Fibroblast of lung (primary cell): ENCODE measurements at regions not wholly inside any gene's neighbourhood (a gene's known extent, or its start where the extent isn't known, plus 50 kb on each side); places are given as distances from the start of the nearest gene placed in this dataset.

ENCODE experiments used
- DNase-seq, 2 donors: peaks; one replicate each; pipeline versions ENCODE4 v3.0.0 to v3.0.0-alpha.2; 2010; ENCODE audit warnings: low read depth in 2 of 2
- H2AFZ ChIP-seq: 2 replicates; pipeline ENCODE4 v1.5.1; 2012; ENCODE audit warnings: low read length, control low read depth, inconsistent platforms
- H3K27ac ChIP-seq: 2 replicates; pipeline ENCODE4 v1.5.1; 2011; ENCODE audit warnings: low read length, control low read depth; ENCODE audit not compliant: insufficient read depth
- H3K27me3 ChIP-seq: 2 replicates; pipeline ENCODE4 v1.5.1; 2011; ENCODE audit warnings: mild to moderate bottlenecking, low read length; ENCODE audit not compliant: control insufficient read depth, insufficient read depth
- H3K36me3 ChIP-seq: 2 replicates; pipeline ENCODE4 v1.5.1; 2011; ENCODE audit warnings: low read length; ENCODE audit not compliant: control insufficient read depth, insufficient read depth
- H3K4me1 ChIP-seq: 2 replicates; pipeline ENCODE4 v1.5.1; 2011; ENCODE audit warnings: low read length; ENCODE audit not compliant: control insufficient read depth, insufficient read depth; ENCODE audit errors: extremely low read depth
- H3K4me2 ChIP-seq: 2 replicates; pipeline ENCODE4 v1.5.1; 2011; ENCODE audit warnings: low read length, control low read depth; ENCODE audit not compliant: insufficient read depth; ENCODE audit errors: extremely low read depth
- H3K4me3 ChIP-seq, 4 experiments: fragments of 200-600 bp in 1 of 4; sonication (generic) in 1 of 4; replicated peaks in 1 of 4; 2 replicates each; pipeline ENCODE4 v1.5.1; 2011 to 2016; ENCODE audit warnings: low read length in 4 of 4, low read depth in 3 of 4, mild to moderate bottlenecking in 3 of 4, control low read depth in 2 of 4, inconsistent platforms in 1 of 4, mixed read lengths in 1 of 4; ENCODE audit not compliant: insufficient read depth in 1 of 4; ENCODE audit errors: control extremely low read depth in 1 of 4
- H3K79me2 ChIP-seq: 2 replicates; pipeline ENCODE4 v1.5.1; 2012; ENCODE audit warnings: mild to moderate bottlenecking, low read length, inconsistent platforms; ENCODE audit not compliant: control insufficient read depth, insufficient read depth
- H3K9ac ChIP-seq: 2 replicates; pipeline ENCODE4 v1.5.1; 2011; ENCODE audit warnings: mild to moderate bottlenecking, low read length, control low read depth; ENCODE audit not compliant: insufficient read depth
- H3K9me3 ChIP-seq: 2 replicates; pipeline ENCODE4 v1.5.1; 2012; ENCODE audit warnings: low read depth, low read length; ENCODE audit not compliant: control insufficient read depth, insufficient read depth
- H4K20me1 ChIP-seq: 2 replicates; pipeline ENCODE4 v1.5.1; 2011; ENCODE audit warnings: low read length; ENCODE audit not compliant: control insufficient read depth, insufficient read depth; ENCODE audit errors: extremely low read depth
- CTCF ChIP-seq, 2 donors: IDR thresholded peaks in 1 of 2; conservative IDR thresholded peaks in 1 of 2; 1 replicate in 1 of 2; 2 replicates in 1 of 2; pipeline ENCODE4 v1.5.1; 2011 to 2012; ENCODE audit warnings: low read length in 2 of 2, control low read depth in 1 of 2, inconsistent platforms in 1 of 2, low read depth in 1 of 2, mild to moderate bottlenecking in 1 of 2
- EZH2 ChIP-seq: IDR thresholded peaks from 2 replicates; pipeline ENCODE4 v1.5.1; 2012; ENCODE audit warnings: low read length, control low read depth, mild to moderate bottlenecking; ENCODE audit errors: missing control alignments

DNA sequence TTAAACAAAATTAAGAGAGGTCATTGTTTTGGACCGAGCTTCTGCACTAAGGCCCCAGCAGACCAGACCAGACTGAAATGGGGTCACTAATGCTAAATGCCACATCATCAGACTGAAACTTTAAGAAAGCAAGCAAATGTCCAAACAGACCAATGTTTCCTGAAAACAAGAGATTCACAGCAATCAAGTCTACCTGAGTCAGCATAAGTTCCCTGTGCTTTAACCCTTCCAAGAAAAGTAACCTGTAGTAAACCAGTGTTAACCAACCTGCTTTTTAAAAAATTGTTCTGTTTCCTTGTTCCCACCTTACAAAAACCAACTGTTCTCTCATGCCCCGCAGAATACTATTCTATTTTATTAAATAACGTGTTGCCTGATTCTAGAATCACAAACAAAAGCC lies 241.1 kb upstream of the GADL1 start:
- DNase-seq: no peak
- Histone ChIP-seq H4K20me1 (no peaks in the 10 kb centered on the region), H3K36me3 (no peaks in the 10 kb centered on the region), H3K4me2 (no peak overlapping the region), H2AFZ (no peak overlapping the region), H3K4me3 (no peak overlapping the region), H3K27ac (no peak overlapping the region), H3K4me1 (no peaks in the 10 kb centered on the region), H3K9ac (no peak overlapping the region), H3K27me3 (no peaks in the 10 kb centered on the region), H3K79me2 (no peaks in the 10 kb centered on the region), H3K9me3 (no peaks in the 10 kb centered on the region)
- TF ChIP-seq EZH2 (no peak), CTCF (conservative IDR thresholded peaks at IDR 0.05 in 1 of 2, IDR thresholded peaks at IDR 0.05 in 1 of 2; ENCODE audit: low read depth in 1 of 2, low read length in 2 of 2) (no peak)

DNA sequence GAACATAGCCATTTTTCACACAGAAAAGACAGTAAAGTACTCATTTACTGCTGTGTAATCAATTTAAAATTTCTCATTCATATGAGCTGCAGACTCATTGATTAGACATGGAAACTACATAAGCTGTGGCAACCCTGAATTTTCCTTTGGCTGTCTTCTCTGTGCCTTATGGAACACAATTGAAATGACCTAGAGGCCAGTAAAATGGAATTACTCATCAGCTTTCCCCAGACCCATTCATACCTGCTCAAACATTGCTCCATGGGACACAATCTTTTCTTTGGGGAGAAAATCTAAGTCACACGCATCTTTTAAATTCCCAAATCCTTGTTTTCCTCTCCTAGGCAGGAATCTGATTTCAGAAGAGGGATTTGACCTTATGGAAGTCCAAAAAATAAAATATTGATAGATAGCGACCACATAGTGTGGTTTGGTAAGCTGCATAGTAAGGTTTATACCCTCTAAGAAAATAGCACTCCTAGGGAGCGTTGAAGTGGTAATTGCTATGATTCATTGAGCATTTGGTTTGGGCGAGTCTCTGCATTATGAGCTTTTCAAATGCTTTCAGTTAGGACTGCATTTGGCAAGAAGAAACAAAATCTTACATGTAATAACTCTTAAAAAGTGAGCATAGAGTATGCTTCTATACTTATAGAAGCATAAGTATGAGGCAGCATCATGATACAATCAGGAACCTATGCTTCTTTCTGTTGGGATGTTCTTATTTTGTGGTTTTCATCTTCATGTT lies 243.4 kb upstream of the GADL1 start:
- no peaks in the 10 kb centered on the region for H4K20me1 ChIP-seq
- no peak for TF ChIP-seq EZH2
- TF ChIP-seq CTCF (conservative IDR thresholded peaks at IDR 0.05 in 1 of 2, IDR thresholded peaks at IDR 0.05 in 1 of 2; ENCODE audit: low read depth in 1 of 2, low read length in 2 of 2): no peak
- DNase-seq: peak in 1 of 2 donors; percentile 57
- no peak overlapping the region for H3K27ac ChIP-seq
- no peaks in the 10 kb centered on the region for H3K36me3 ChIP-seq
- H3K4me1 ChIP-seq: no peaks in the 10 kb centered on the region
- no peaks in the 10 kb centered on the region for H3K27me3 ChIP-seq
- no peaks in the 10 kb centered on the region for H3K79me2 ChIP-seq
- H3K9ac ChIP-seq: no peak overlapping the region
- no peaks in the 10 kb centered on the region for H3K9me3 ChIP-seq
- H3K4me3 ChIP-seq: no peak overlapping the region
- no peak overlapping the region for H3K4me2 ChIP-seq
- no peak overlapping the region for H2AFZ ChIP-seq

DNA sequence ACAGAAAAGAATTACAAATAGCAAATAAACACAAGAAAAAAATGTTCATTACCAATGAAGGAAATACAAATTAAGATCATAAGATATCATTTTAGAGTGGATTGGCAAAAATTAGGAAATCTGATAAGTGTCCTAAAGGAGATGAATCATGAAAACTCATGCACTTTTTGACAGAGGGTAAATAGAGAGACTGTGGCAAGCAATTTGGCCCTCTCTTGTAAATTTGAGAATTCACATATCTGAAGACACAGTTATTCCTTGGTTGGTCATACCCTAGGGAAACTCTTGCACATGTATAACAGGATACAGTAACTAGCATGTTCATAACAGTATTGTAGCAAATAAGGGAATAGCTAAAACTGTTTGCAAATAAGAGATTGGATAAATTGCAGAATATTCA lies 246.0 kb upstream of the GADL1 start:
- H3K4me1 ChIP-seq: no peaks in the 10 kb centered on the region
- no peaks in the 10 kb centered on the region for H3K36me3 ChIP-seq
- DNase-seq: no peak
- H3K4me3 ChIP-seq: no peak overlapping the region
- H3K9me3 ChIP-seq: no peaks in the 10 kb centered on the region
- no peak overlapping the region for H3K27ac ChIP-seq
- H3K27me3 ChIP-seq: no peaks in the 10 kb centered on the region
- no peaks in the 10 kb centered on the region for H3K79me2 ChIP-seq
- TF ChIP-seq CTCF (conservative IDR thresholded peaks at IDR 0.05 in 1 of 2, IDR thresholded peaks at IDR 0.05 in 1 of 2; ENCODE audit: low read depth in 1 of 2, low read length in 2 of 2) (no peak), EZH2 (no peak)
- no peaks in the 10 kb centered on the region for H4K20me1 ChIP-seq
- no peak overlapping the region for H2AFZ ChIP-seq
- no peak overlapping the region for H3K9ac ChIP-seq
- no peak overlapping the region for H3K4me2 ChIP-seq
